H1 (cell line): ENCODE measurements at regions not wholly inside any gene's neighbourhood (a gene's known extent, or its start where the extent isn't known, plus 50 kb on each side); places are given as distances from the start of the nearest gene placed in this dataset.

ENCODE experiments used
- ATF3 ChIP-seq: IDR thresholded peaks from 2 replicates; pipeline ENCODE4 v1.6.1; 2011; ENCODE audit warnings: low read depth, mild to moderate bottlenecking, low read length; ENCODE audit not compliant: insufficient read depth
- CBX5 ChIP-seq: fragments of 300-800, 300-1000 bp; sonication (generic); IDR thresholded peaks from 2 replicates; pipeline ENCODE4 v1.7.1; 2016; ENCODE audit warnings: antibody characterized with exemption, low read length, low read depth
- CHD7 ChIP-seq: fragments of 300-600 bp; sonication (generic); IDR thresholded peaks from 2 replicates; pipeline ENCODE4 v1.7.1; 2012; ENCODE audit warnings: low read length, moderate library complexity, mild to moderate bottlenecking, inconsistent platforms; ENCODE audit not compliant: insufficient replicate concordance
- FOSL1 ChIP-seq: IDR thresholded peaks from 2 replicates; pipeline ENCODE4 v1.6.1; 2011; ENCODE audit warnings: mild to moderate bottlenecking, low read depth, low read length, moderate library complexity; ENCODE audit not compliant: insufficient read depth
- JUN ChIP-seq: IDR thresholded peaks from 2 replicates; pipeline ENCODE4 v1.6.1; 2011; ENCODE audit warnings: low read depth, mild to moderate bottlenecking, improper control_type of control experiment, low read length
- JUND ChIP-seq: IDR thresholded peaks from 2 replicates; pipeline ENCODE4 v1.6.1; 2011; ENCODE audit warnings: mild to moderate bottlenecking, improper control_type of control experiment, low read length
- PHF8 ChIP-seq: fragments of 200-600 bp; sonication (generic); conservative IDR thresholded peaks from 2 replicates; pipeline ENCODE4 v1.7.1; 2012; ENCODE audit warnings: low read depth, mild to moderate bottlenecking, inconsistent platforms, low read length, moderate library complexity
- POU5F1 ChIP-seq: IDR thresholded peaks from 2 replicates; pipeline ENCODE4 v1.6.1; 2011; ENCODE audit warnings: low read depth, mild to moderate bottlenecking, low read length, moderate library complexity
- RAD21 ChIP-seq, 2 experiments: IDR thresholded peaks in 1 of 2; conservative IDR thresholded peaks in 1 of 2; 2 replicates each; pipeline ENCODE4 v1.6.1; 2011; ENCODE audit warnings: low read depth in 2 of 2, low read length in 2 of 2, improper control_type of control experiment in 1 of 2, inconsistent platforms in 1 of 2, mild to moderate bottlenecking in 1 of 2, moderate library complexity in 1 of 2
- RBBP5 ChIP-seq: IDR thresholded peaks from 2 replicates; pipeline ENCODE4 v1.7.1; 2012; ENCODE audit warnings: low read depth, mild to moderate bottlenecking, inconsistent platforms, low read length, moderate library complexity, borderline replicate concordance
- SP1 ChIP-seq: IDR thresholded peaks from 2 replicates; pipeline ENCODE4 v1.6.1; 2011; ENCODE audit warnings: low read depth, low read length
- SP4 ChIP-seq: IDR thresholded peaks from 2 replicates; pipeline ENCODE4 v1.6.1; 2012; ENCODE audit warnings: low read length, inconsistent platforms

DNA sequence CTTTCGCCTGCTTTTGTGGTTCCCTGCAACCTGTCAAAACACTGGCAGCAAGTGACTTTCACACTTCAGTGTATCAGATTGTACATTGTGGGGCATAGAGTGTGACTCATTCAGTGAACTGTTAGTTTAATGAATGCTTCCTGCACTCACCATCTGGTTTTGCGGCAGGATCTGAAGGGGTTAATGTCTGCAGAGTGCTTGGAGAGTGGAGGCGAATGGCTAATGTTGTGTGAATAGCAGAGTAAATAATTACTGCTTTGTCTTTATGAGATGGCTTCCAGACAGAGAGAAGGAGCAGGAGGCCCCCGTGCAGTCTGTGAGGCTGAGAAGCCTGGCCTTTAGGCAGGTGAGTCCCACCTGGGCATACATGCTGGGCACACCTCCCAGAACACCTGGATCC is 454.3 kb upstream of the KIRREL3 start (continued):
- TF ChIP-seq CHD7 (no peak), SP1 (no peak), RBBP5 (no peak), POU5F1 (no peak), FOSL1 (no peak), JUND (no peak), CBX5 (no peak), ATF3 (no peak), RAD21 (IDR thresholded peaks at IDR 0.05 in 1 of 2, conservative IDR thresholded peaks at IDR 0.05 in 1 of 2; ENCODE audit: low read depth in 2 of 2, low read length in 2 of 2) (no peak), JUN (no peak), SP4 (no peak), PHF8 (no peak)
